NCI-H146 (cell line): ENCODE measurements at regions not wholly inside any gene's neighbourhood (a gene's known extent, or its start where the extent isn't known, plus 50 kb on each side); places are given as distances from the start of the nearest gene placed in this dataset.

Experiments used
- DNase-seq: peaks from one replicate; lab custom pipeline; 2025; lab: John Stamatoyannopoulos, UW

GRCh38 chr17:33977729-33978514, 277.2 kb upstream of the CCL2 start:
- no peak for DNase-seq

GRCh38 chr17:33978889-33979288, 276.2 kb upstream of the CCL2 start:
- no peak for DNase-seq

GRCh38 chr17:33980193-33980592, 274.9 kb upstream of the CCL2 start:
- no peak for DNase-seq

GRCh38 chr17:33981711-33982601, 273.1 kb upstream of the CCL2 start:
- peak; percentile 55 for DNase-seq

- no peak for DNase-seq
Measured at GRCh38 chr17:33982909-33983308, 272.2 kb upstream of the CCL2 start.

- DNase-seq = no peak
Measured at GRCh38 chr17:33983824-33984574, 271.1 kb upstream of the CCL2 start.

- DNase-seq = no peak
Measured at GRCh38 chr17:33986088-33986487, 269.0 kb upstream of the CCL2 start.

- no peak for DNase-seq
Measured at GRCh38 chr17:33986566-33986965, 268.5 kb upstream of the CCL2 start.

GRCh38 chr17:33987162-33987561, 267.9 kb upstream of the CCL2 start:
- no peak for DNase-seq

- DNase-seq = no peak
Measured at GRCh38 chr17:33989361-33990148, 265.5 kb upstream of the CCL2 start.

GRCh38 chr17:33990943-33991706, 264.0 kb upstream of the CCL2 start:
- DNase-seq = no peak

- DNase-seq = no peak
Measured at GRCh38 chr17:33992113-33992512, 263.0 kb upstream of the CCL2 start.

- no peak for DNase-seq
Measured at GRCh38 chr17:34000639-34001038, 254.4 kb upstream of the CCL2 start.

GRCh38 chr17:34001246-34001645, 253.8 kb upstream of the CCL2 start:
- DNase-seq = no peak

GRCh38 chr17:34006126-34006525, 249.0 kb upstream of the CCL2 start:
- DNase-seq = no peak

- no peak for DNase-seq
Measured at GRCh38 chr17:34008125-34008524, 247.0 kb upstream of the CCL2 start.

- no peak for DNase-seq
Measured at GRCh38 chr17:34009912-34010311, 245.2 kb upstream of the CCL2 start.

- DNase-seq = no peak
Measured at GRCh38 chr17:34010534-34010933, 244.6 kb upstream of the CCL2 start.

GRCh38 chr17:34011599-34011998, 243.5 kb upstream of the CCL2 start:
- DNase-seq = no peak

- DNase-seq = no peak
Measured at GRCh38 chr17:34012709-34013375, 242.2 kb upstream of the CCL2 start.
